K562 (cell line): ENCODE measurements at regions not wholly inside any gene's neighbourhood (a gene's known extent, or its start where the extent isn't known, plus 50 kb on each side); places are given as distances from the start of the nearest gene placed in this dataset.

ENCODE experiments used
- ATAC-seq: fragments of 200-7000 bp; cut with Tn5 transposase; 3 replicates; pipeline ENCODE4 v1.9.1; 2020; ENCODE audit warnings: moderate library complexity
- BruUV-seq: library from RNA; stranded (reverse); fragments of 400-500 nt; replicated peaks from 2 replicates; lab custom pipeline; 2021; lab: Mats Ljungman, UMichigan
- CTCF ChIA-PET: fragments of 300-600 bp; formaldehyde crosslinking; extraction: SDS; loops from one replicate; lab custom pipeline; 2021; ENCODE audit warnings: low intra/inter-chr PET ratio; lab: Yijun Ruan, JAX
- POLR2A ChIA-PET: fragments of 300-600, 350-650 bp; sonication (Branson Sonifier 250); formaldehyde crosslinking; extraction: SDS; loops from one replicate; lab custom pipeline; 2021; ENCODE audit warnings: antibody characterized with exemption, inconsistent platforms; lab: Yijun Ruan, JAX
- DNase-seq, 4 experiments: peaks; one replicate each; pipeline versions ENCODE4 v3.0.0 to v3.0.0-alpha.2; 2011 to 2018; ENCODE audit warnings: low spot score in 3 of 4, mixed read lengths in 3 of 4; ENCODE audit errors: extremely low read depth in 1 of 4
- FAIRE-seq: peaks from 2 replicates; lab custom pipeline; 2011; peaks lifted over from hg19 to GRCh38; lab: Jason Lieb, UNC
- H2AFZ ChIP-seq: 2 replicates; pipeline ENCODE4 v1.6.0; 2011; ENCODE audit warnings: low read depth, low read length, control low read depth, inconsistent platforms
- H3K27ac ChIP-seq: fragments of 200-600 bp; 3 replicates; pipeline ENCODE4 v1.8.0; 2011; ENCODE audit warnings: low read depth, mild to moderate bottlenecking, control low read depth, inconsistent platforms, low read length, moderate library complexity, mixed read lengths; ENCODE audit errors: extremely low read depth
- H3K27me3 ChIP-seq, 2 experiments: fragments of 300-600 bp in 1 of 2; 2 replicates in 1 of 2; 3 replicates in 1 of 2; pipeline versions ENCODE4 v1.6.0 to v1.8.0; 2011; ENCODE audit warnings: inconsistent platforms in 2 of 2, low read length in 2 of 2, mild to moderate bottlenecking in 1 of 2, mixed read lengths in 1 of 2, moderate library complexity in 1 of 2; ENCODE audit not compliant: control insufficient read depth in 2 of 2, insufficient read depth in 2 of 2
- H3K36me3 ChIP-seq: fragments of 300-600 bp; 3 replicates; pipeline ENCODE4 v1.8.0; 2011; ENCODE audit warnings: mild to moderate bottlenecking, low read length, inconsistent platforms; ENCODE audit not compliant: control insufficient read depth, insufficient read depth
- H3K4me1 ChIP-seq, 2 experiments: fragments of 200-600 bp in 1 of 2; replicated peaks in 1 of 2; 2 replicates in 1 of 2; 3 replicates in 1 of 2; pipeline versions ENCODE4 v1.5.1 to v1.8.0; 2011; ENCODE audit warnings: inconsistent platforms in 2 of 2, low read length in 2 of 2, mild to moderate bottlenecking in 1 of 2, mixed read lengths in 1 of 2, moderate library complexity in 1 of 2; ENCODE audit not compliant: control insufficient read depth in 2 of 2, insufficient read depth in 2 of 2
- H3K4me2 ChIP-seq: 2 replicates; pipeline ENCODE4 v1.6.1; 2011; ENCODE audit warnings: low read length, control low read depth, inconsistent platforms, mixed read lengths; ENCODE audit not compliant: insufficient read depth
- H3K4me3 ChIP-seq: fragments of 200-600 bp; sonication (generic), shearing (Covaris generic); 2 replicates; pipeline ENCODE4 v1.5.1; 2016; ENCODE audit warnings: control low read depth, inconsistent platforms
- H3K79me2 ChIP-seq: fragments of 200-600 bp; 3 replicates; pipeline ENCODE4 v1.8.0; 2011; ENCODE audit warnings: low read length, inconsistent platforms; ENCODE audit not compliant: control insufficient read depth, insufficient read depth
- H3K9ac ChIP-seq, 2 experiments: 2 replicates each; pipeline versions ENCODE4 v1.6.0 to v1.6.1; 2011; ENCODE audit warnings: low read depth in 2 of 2, low read length in 2 of 2, control low read depth in 1 of 2, inconsistent platforms in 1 of 2, mild to moderate bottlenecking in 1 of 2, mixed read lengths in 1 of 2; ENCODE audit not compliant: insufficient read depth in 1 of 2
- H3K9me1 ChIP-seq: one replicate; pipeline ENCODE4 v1.6.0; 2011; ENCODE audit warnings: inconsistent platforms, mild to moderate bottlenecking, low read length, moderate library complexity; ENCODE audit not compliant: control insufficient read depth, insufficient read depth
- H3K9me3 ChIP-seq: replicated peaks from 2 replicates; pipeline ENCODE4 v1.5.1; 2011; ENCODE audit warnings: low read depth, low read length, inconsistent platforms; ENCODE audit not compliant: control insufficient read depth, insufficient read depth
- H4K20me1 ChIP-seq: replicated peaks from 2 replicates; pipeline ENCODE4 v1.6.1; 2011; ENCODE audit warnings: low read length, inconsistent platforms, mixed read lengths; ENCODE audit not compliant: control insufficient read depth, insufficient read depth
- BRF1 ChIP-seq: IDR thresholded peaks from 3 replicates; pipeline ENCODE4 v1.6.1; 2011; ENCODE audit warnings: borderline replicate concordance, mild to moderate bottlenecking; ENCODE audit not compliant: insufficient read length; ENCODE audit errors: extremely low read depth
- E2F3 ChIP-seq: fragments of 250-450 bp; sonication (Bioruptor Pico); IDR thresholded peaks from 2 replicates; pipeline ENCODE4 v1.4.0; 2020; ENCODE audit warnings: mild to moderate bottlenecking
- EP300 ChIP-seq: IDR thresholded peaks from 2 replicates; pipeline ENCODE4 v1.6.1; 2012; ENCODE audit warnings: low read length, improper control_type of control experiment
- GABPB1 ChIP-seq: sonication (generic); formaldehyde crosslinking; IDR thresholded peaks from 2 replicates; pipeline ENCODE4 v1.8.0; 2022; ENCODE audit warnings: mild to moderate bottlenecking, missing genetic modification reagents
- KLF10 ChIP-seq: fragments of 250-450 bp; sonication (Bioruptor Pico); IDR thresholded peaks from 2 replicates; pipeline ENCODE4 v1.6.1; 2021; ENCODE audit warnings: matching md5 sums
- LARP7 ChIP-seq: fragments of 450-650 bp; IDR thresholded peaks from 2 replicates; pipeline ENCODE4 v1.6.1; 2016
- MAZ ChIP-seq, 2 experiments: fragments of 450-650 bp in 1 of 2; sonication (generic) in 1 of 2; formaldehyde crosslinking; IDR thresholded peaks in 1 of 2; conservative IDR thresholded peaks in 1 of 2; 2 replicates each; pipeline versions ENCODE4 v1.4.0 to v1.5.0; 2020; ENCODE audit warnings: mild to moderate bottlenecking in 1 of 2, missing genetic modification reagents in 1 of 2
- NFE2 ChIP-seq: IDR thresholded peaks from 2 replicates; pipeline ENCODE4 v1.6.1; 2014; ENCODE audit warnings: antibody characterized with exemption, low read depth
- NFIC ChIP-seq: fragments of 450-650 bp; IDR thresholded peaks from 2 replicates; pipeline ENCODE4 v1.6.1; 2017; ENCODE audit warnings: mild to moderate bottlenecking, inconsistent platforms
- PRMT5 ChIP-seq: sonication (generic); formaldehyde crosslinking; IDR thresholded peaks from 2 replicates; pipeline ENCODE4 v1.5.0; 2020; ENCODE audit warnings: missing genetic modification reagents
- PURB ChIP-seq: sonication (generic); formaldehyde crosslinking; IDR thresholded peaks from 2 replicates; pipeline ENCODE4 v1.9.0; 2021; ENCODE audit warnings: low read depth, mild to moderate bottlenecking, missing genetic modification reagents
- TCF7 ChIP-seq: sonication (generic); IDR thresholded peaks from 2 replicates; pipeline ENCODE4 v1.6.1; 2016; ENCODE audit warnings: antibody characterized with exemption, borderline replicate concordance
- VEZF1 ChIP-seq: fragments of 200-800 bp; sonication (Bioruptor generic); IDR thresholded peaks from 2 replicates; pipeline ENCODE4 v1.6.1; 2017; ENCODE audit warnings: missing genetic modification characterization, missing compliant biosample characterization
- ZBED1 ChIP-seq: IDR thresholded peaks from 2 replicates; pipeline ENCODE4 v1.6.1; 2014
- ZFPM2 ChIP-seq: fragments of 250-450 bp; sonication (Bioruptor Pico); IDR thresholded peaks from 2 replicates; pipeline ENCODE4 v1.5.1; 2022; ENCODE audit warnings: mild to moderate bottlenecking
- ZNF778 ChIP-seq: fragments of 450-650 bp; formaldehyde crosslinking; IDR thresholded peaks from 2 replicates; pipeline ENCODE4 v1.4.0; 2020; ENCODE audit warnings: mild to moderate bottlenecking, moderate library complexity
- WGBS: fragments of 100-300 bp; shearing (Covaris generic); methylation state at CpG from one replicate; pipeline ENCODE4 v1.1.6; 2016; ENCODE audit warnings: low coverage, mixed read lengths; ENCODE audit not compliant: insufficient coverage; ENCODE audit errors: missing lambda C conversion rate; 5-methylcytosine and 5-hydroxymethylcytosine counted together
- in situ Hi-C: fragments of 300-500 bp; cut with MboI; formaldehyde crosslinking; loops from 4 replicates; pipeline ENCODE4 v1.15.0; 2018; ENCODE audit warnings: inconsistent platforms, mixed read lengths
- intact Hi-C: fragments of 100-400 bp; cut with micrococcal nuclease; formaldehyde crosslinking; loops from 2 replicates; pipeline ENCODE4 v1.14.2; 2022
- TF ChIP-seq, protein P1 (sequence below): fragments of 450-650 bp; conservative IDR thresholded peaks from 2 replicates; pipeline ENCODE4 v1.6.1; 2016; ENCODE audit warnings: missing genetic modification characterization, low read depth, mild to moderate bottlenecking, control low read depth, missing compliant biosample characterization

DNA sequence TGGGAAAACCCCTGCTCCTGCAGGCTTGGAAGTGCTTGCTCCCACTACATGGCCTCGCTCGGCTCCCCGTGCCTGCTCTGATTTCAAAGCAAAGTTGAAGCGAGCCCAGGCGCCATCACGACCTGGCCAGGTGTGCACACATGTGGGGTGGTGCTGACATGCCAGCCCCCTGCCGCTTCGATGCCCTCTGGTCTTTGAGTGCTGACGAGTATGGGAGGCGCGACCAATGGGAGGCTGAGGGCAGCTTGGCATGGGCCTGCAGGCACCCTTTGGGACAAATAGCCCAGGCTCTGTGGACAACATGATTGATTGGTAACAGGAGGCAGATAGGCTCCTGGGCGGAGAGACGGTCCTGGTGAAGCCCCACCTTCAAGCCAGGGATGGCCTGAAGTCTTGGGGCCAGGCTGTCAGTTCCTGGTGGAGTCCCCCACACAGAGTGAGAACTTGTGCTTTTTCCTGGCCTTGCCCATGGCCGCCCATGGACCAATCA lies 252.4 kb upstream of the SEMA3A start:
- no peak overlapping the region for H3K4me2 ChIP-seq
- H3K79me2 ChIP-seq: no peaks in the 10 kb centered on the region
- in situ Hi-C loops: no loop called here
- no peak overlapping the region for H3K27ac ChIP-seq
- no peaks in the 10 kb centered on the region for H4K20me1 ChIP-seq
- ChIA-PET CTCF (no interaction called here), POLR2A (no interaction called here)
- no peaks in the 10 kb centered on the region for H3K4me1 ChIP-seq
- FAIRE-seq (no peak), DNase-seq (no peak), ATAC-seq (no peak)
- no peak overlapping the region for H3K9ac ChIP-seq
- no peak overlapping the region for H2AFZ ChIP-seq
- WGBS: 2% methylated on average over 14 of the region's 14 CpGs
- H3K4me3 ChIP-seq: no peak overlapping the region
- intact Hi-C loops: no loop called here
- no peaks in the 10 kb centered on the region for H3K27me3 ChIP-seq
- TF ChIP-seq, protein P1, sequence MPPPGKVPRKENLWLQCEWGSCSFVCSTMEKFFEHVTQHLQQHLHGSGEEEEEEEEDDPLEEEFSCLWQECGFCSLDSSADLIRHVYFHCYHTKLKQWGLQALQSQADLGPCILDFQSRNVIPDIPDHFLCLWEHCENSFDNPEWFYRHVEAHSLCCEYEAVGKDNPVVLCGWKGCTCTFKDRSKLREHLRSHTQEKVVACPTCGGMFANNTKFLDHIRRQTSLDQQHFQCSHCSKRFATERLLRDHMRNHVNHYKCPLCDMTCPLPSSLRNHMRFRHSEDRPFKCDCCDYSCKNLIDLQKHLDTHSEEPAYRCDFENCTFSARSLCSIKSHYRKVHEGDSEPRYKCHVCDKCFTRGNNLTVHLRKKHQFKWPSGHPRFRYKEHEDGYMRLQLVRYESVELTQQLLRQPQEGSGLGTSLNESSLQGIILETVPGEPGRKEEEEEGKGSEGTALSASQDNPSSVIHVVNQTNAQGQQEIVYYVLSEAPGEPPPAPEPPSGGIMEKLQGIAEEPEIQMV (tag): no peak
- TF ChIP-seq ZBED1 (no peak), NFE2 (no peak), BRF1 (no peak)
- TF ChIP-seq, all 486 proteins: peak for 0
- Histone ChIP-seq H3K36me3 (no peaks in the 10 kb centered on the region), H3K9me1 (no peaks in the 10 kb centered on the region), H3K9me3 (no peaks in the 10 kb centered on the region)
- BruUV-seq: no TSS peak

DNA sequence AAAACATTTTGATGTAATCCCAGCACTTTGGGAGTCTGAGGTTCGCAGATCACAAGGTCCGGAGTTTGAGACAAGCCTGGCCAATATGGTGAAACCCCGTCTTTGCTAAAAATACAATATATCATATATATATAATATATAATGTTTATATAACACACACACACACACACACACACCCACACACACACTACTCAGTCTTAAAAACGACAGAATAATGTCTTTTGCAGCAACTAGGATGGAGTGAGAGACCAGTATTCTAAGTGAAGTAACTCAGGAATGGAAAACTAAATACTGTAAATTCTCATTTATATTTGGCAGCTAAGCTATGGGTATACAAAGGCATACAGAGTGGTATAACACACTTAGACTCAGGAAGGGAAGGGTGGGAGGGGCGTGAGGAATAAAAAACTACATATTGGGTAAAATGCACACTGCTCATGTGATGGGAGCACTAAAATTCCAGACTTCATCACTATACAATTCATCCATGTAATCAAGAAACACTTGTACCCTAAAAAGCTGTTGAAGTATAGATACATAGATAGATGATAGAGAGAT lies 231.2 kb upstream of the SEMA3A start:
- Histone ChIP-seq H3K27me3 (no peaks in the 10 kb centered on the region), H3K36me3 (no peaks in the 10 kb centered on the region), H3K4me2 (no peak overlapping the region), H4K20me1 (no peaks in the 10 kb centered on the region), H3K4me3 (no peak overlapping the region), H3K4me1 (no peaks in the 10 kb centered on the region), H3K9ac (no peak overlapping the region), H2AFZ (no peak overlapping the region), H3K27ac (no peak overlapping the region), H3K9me1 (no peaks in the 10 kb centered on the region), H3K9me3 (no peaks in the 10 kb centered on the region), H3K79me2 (no peaks in the 10 kb centered on the region)
- no peak for DNase-seq
- no peak for FAIRE-seq
- 0% methylated on average over 5 of the region's 5 CpGs for WGBS
- no TSS peak for BruUV-seq
- intact Hi-C loops: no loop called here
- in situ Hi-C loops: no loop called here
- POLR2A ChIA-PET: no interaction called here
- CTCF ChIA-PET: no interaction called here
- no peak for ATAC-seq
- TF ChIP-seq VEZF1 (CRISPR knock-in tag) (no peak), PURB (no peak), KLF10 (CRISPR knock-in tag) (no peak), ZNF778 (CRISPR knock-in tag) (no peak), LARP7 (no peak), EP300 (no peak), MAZ (CRISPR knock-in tag; conservative IDR thresholded peaks at IDR 0.05 in 1 of 2, IDR thresholded peaks at IDR 0.05 in 1 of 2) (no peak), E2F3 (CRISPR knock-in tag) (no peak), GABPB1 (CRISPR knock-in tag) (no peak), PRMT5 (CRISPR knock-in tag) (no peak), TCF7 (no peak), ZFPM2 (CRISPR knock-in tag) (no peak), NFIC (no peak)
